Activated T-helper 9 cell treated with anti-CD3 and anti-CD28 coated beads, Interleukin-2, amount 50 U/mL, for 16 hours (primary cell): ENCODE measurements at regions not wholly inside any gene's neighbourhood (a gene's known extent, or its start where the extent isn't known, plus 50 kb on each side); places are given as distances from the start of the nearest gene placed in this dataset.
"Not testable (repeated sequence)": the region's sequence is repeated elsewhere in the genome, so short reads cannot be mapped to it uniquely, and the experiment has no call there.

ENCODE experiments used
- DNase-seq: peaks from one replicate; pipeline ENCODE4 v3.0.0-alpha.2; 2020; ENCODE audit warnings: low read depth

- DNase-seq, result not testable (repeated sequence)
Observed at GRCh38 chr1:5766996-5767395, 225.2 kb downstream of the NPHP4 start.

GRCh38 chr1:5765997-5766913 lies 226.0 kb downstream of the NPHP4 start:
- no peak for DNase-seq

GRCh38 chr1:5765483-5765882 lies 226.7 kb downstream of the NPHP4 start:
- DNase-seq, result no peak

DNA sequence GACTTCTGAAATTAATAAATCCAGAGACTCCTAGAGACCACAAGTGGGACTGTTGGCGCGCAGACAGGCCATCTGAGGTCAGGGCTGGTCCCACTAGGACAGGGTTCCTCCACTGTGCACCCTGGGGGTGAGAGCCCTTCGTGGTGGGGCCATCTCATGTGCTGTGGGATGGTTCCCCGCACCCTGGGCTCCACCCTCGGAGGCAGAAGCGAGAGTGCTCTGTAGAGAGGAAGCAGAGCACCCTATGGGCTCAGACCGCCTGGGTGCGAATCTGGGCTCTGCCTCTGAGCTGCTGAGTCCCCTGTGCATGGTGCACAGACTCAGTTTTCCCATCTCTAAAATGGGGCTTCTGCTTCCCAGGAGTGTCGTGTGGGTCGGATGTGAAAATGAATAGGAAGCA lies 227.3 kb downstream of the NPHP4 start:
- DNase-seq, result no peak

GRCh38 chr1:5764464-5764863 lies 227.8 kb downstream of the NPHP4 start:
- no peak for DNase-seq

DNA sequence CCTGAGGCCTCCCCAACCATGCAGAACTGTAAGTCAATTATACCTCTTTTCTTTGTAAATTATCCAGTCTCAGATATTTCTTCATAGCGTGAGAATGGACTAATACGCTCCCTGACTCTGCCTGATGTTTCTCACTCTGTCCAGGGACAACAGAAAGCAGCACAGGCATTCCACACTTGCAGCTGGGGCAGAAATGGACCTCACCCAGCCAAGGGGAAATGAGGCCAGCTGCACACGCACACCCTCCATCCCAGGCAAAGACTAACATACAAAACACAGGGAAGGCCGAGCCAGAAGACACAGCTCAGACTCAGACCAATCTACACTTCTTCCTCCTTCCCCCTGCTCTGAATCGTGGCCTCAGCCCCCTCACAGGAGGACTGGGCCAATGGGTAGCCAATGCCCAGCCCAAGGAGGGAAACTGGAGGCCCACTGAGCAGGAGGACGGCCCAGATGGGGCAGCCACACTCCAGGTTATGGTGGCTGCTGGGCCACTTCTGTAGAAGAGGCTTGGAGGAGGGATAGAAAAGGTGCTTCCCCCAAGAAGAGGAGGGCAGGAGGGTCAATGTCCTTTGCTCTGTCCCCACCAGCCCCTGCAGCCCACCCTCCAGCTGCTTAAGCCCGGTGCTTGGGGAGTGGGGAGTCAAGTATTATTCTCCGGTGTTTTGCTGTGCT lies 228.4 kb downstream of the NPHP4 start:
- no peak for DNase-seq

- DNase-seq, result no peak
Observed at GRCh38 chr1:5758859-5759578, 233.2 kb downstream of the NPHP4 start.

- DNase-seq, result no peak
Observed at GRCh38 chr1:5758000-5758858, 234.0 kb downstream of the NPHP4 start.

- DNase-seq, result no peak
Observed at GRCh38 chr1:5757187-5757805, 234.9 kb downstream of the NPHP4 start.

GRCh38 chr1:5756434-5757186 lies 235.6 kb downstream of the NPHP4 start:
- DNase-seq, result no peak

DNA sequence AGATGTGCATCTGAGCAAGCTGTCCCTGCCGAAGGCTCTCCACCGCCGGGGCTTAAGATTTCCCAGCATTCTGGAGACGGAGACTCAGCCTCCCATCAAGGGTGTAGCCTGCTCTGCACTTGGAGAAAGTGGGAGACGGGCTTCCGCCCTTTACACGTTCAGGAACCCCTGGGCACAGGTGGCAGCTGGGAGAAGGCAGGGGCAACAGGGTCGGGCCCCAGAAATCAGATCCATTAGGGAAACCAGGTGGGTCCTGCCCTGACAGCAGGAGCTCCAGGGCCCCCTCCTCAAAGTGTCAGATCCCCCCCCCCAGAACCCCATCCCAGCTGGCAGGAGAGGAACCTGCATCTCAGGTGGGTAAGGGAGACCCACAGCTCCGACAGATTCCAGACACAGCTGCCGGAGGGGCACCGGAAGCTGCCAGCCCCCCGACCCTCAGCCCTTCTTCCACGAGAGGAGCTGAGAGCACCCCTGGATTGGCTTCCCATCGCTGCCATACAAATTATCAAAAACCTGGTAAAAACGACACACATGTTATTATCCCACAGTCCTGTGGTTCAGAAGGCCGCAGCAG lies 236.6 kb downstream of the NPHP4 start:
- DNase-seq, result no peak

- no peak for DNase-seq
Observed at GRCh38 chr1:5754817-5755551, 237.2 kb downstream of the NPHP4 start.

GRCh38 chr1:5753549-5754421 lies 238.4 kb downstream of the NPHP4 start:
- DNase-seq, result no peak

GRCh38 chr1:5752746-5753548 lies 239.3 kb downstream of the NPHP4 start:
- DNase-seq, result no peak

DNA sequence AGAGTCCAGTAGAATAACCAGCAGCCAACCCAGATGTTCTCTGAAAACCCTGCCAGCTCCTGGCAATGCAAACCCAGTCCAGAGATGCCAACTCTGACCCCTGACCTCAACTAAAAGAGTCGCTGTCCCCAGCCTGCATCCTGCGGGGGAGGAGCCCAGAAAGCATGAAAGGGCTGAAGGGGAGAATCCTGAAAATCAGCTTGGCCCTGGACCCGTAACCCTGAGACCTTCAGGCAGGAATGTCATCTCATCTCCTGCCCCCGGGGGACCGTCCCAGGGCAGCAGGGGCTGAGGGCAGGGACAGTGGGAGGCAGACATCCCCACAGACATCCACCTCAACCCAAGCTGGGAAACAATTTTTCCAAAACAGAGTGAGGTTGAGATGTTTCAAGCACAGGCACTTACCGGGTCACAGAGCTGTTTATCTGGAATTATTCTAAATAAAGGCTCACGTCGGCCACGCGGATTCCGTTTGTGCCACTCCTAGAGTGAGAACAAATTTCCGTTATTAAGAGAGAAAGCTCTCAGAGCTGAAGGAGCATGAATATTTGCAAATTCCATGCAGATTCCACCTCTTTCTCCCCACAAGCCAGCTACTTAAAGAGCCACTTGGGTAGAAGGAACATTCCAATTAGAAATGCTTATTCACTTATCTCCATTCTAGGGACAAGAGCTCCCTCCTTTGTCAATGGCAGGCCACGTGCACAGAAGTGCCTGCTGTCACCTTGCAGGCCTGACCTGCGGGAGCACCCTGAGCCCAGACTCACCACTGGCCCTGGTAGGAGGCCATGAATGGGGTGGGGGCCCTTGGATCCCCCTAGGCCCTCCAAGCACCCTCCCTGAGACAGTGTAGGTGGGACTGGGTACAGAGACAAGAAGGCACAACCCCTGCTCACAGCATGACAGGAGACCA lies 240.1 kb downstream of the NPHP4 start:
- no peak for DNase-seq

GRCh38 chr1:5751163-5751540 lies 241.1 kb downstream of the NPHP4 start:
- DNase-seq, result no peak
